A673 (cell line): ENCODE measurements at regions not wholly inside any gene's neighbourhood (a gene's known extent, or its start where the extent isn't known, plus 50 kb on each side); places are given as distances from the start of the nearest gene placed in this dataset.

Experiments used
- CTCF ChIP-seq: fragments of 300-800, 200-600 bp; sonication (generic); conservative IDR thresholded peaks from 2 replicates; pipeline ENCODE4 v1.5.1; 2017; ENCODE audit warnings: low read depth, mild to moderate bottlenecking, antibody characterized with exemption, low read length, moderate library complexity, mixed read lengths
- EZH2 ChIP-seq: fragments of 200-600 bp; sonication (generic); IDR thresholded peaks from 2 replicates; pipeline ENCODE4 v1.6.1; 2017; ENCODE audit warnings: borderline replicate concordance, low read depth, mild to moderate bottlenecking, mixed read lengths, antibody characterized with exemption, low read length; ENCODE audit not compliant: poor library complexity, severe bottlenecking

DNA sequence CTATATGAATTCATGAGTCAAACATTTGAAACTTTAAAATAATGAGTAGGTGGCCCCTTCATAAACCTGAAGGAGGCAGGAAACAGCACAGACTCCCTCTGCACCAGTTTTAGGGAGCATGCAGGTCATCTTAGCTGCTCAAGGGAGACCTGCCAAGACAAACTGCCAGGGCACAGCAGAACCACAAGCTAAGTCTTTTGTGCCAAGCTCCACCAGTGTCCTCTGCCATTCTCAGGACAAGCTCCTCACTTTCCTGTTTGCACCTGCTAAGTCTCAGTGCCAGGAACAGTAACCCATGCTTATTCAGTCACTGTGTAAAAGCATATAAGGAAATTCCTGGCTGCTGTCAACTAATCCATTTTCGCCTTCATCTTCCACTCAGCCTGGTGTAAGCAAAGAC, 368.9 kb downstream of the SEC16B start:
- TF ChIP-seq EZH2, result no peak
- TF ChIP-seq CTCF, result no peak
